ENCODE measurements at regions not wholly inside any gene's neighbourhood (a gene's known extent, or its start where the extent isn't known, plus 50 kb on each side); places are given as distances from the start of the nearest gene placed in this dataset.

- 49 to 59% methylated on average over 2 of the region's 2 CpGs for WGBS, 2 donors
- intact Hi-C loops (cut with DNase I; ENCODE audit: low total_unique reads), result no loop called here
Measured at GRCh38 chr3:154729741-154730140, 299.8 kb upstream of the GPR149 start.

DNA sequence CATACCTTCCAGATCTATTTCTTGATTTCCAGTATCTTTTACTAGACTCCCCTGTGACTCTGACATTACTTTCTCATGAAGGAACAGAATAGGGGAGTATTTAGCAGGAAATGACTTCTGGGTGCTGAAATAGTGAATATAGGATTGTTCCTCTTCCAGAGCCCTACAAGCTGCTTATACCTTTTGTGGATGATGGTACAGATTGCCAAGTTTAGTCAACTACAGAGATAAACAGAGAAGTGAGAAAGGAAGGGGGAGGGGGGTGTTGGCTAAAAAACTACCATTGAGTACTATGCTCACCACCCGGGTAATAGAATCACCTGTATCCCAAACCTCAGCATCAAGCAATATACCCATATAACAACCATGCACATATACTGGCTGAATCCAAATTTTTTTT, 298.3 kb upstream of the GPR149 start:
- no peak for DNase-seq (ENCODE audit: low spot score in 2 of 2)
- WGBS, 2 donors, result 89 to 92% methylated on average over 1 of the region's 1 CpG
- no peak for TF ChIP-seq POLR2A (IDR thresholded peaks at IDR 0.05)
- TF ChIP-seq, protein P1, sequence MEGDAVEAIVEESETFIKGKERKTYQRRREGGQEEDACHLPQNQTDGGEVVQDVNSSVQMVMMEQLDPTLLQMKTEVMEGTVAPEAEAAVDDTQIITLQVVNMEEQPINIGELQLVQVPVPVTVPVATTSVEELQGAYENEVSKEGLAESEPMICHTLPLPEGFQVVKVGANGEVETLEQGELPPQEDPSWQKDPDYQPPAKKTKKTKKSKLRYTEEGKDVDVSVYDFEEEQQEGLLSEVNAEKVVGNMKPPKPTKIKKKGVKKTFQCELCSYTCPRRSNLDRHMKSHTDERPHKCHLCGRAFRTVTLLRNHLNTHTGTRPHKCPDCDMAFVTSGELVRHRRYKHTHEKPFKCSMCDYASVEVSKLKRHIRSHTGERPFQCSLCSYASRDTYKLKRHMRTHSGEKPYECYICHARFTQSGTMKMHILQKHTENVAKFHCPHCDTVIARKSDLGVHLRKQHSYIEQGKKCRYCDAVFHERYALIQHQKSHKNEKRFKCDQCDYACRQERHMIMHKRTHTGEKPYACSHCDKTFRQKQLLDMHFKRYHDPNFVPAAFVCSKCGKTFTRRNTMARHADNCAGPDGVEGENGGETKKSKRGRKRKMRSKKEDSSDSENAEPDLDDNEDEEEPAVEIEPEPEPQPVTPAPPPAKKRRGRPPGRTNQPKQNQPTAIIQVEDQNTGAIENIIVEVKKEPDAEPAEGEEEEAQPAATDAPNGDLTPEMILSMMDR (IDR thresholded peaks at IDR 0.05), result no peak
- intact Hi-C loops (cut with DNase I; ENCODE audit: low total_unique reads), result no loop called here
- H3K4me3 ChIP-seq (ENCODE audit: low read depth, poor library complexity, severe bottlenecking), result no peak overlapping the region

More at GRCh38 chr3:154729741-154730140, 299.8 kb upstream of the GPR149 start:
- no peak for DNase-seq (ENCODE audit: low spot score in 2 of 2)
- no peak for TF ChIP-seq POLR2A (IDR thresholded peaks at IDR 0.05)
- TF ChIP-seq, protein P1 (IDR thresholded peaks at IDR 0.05), result no peak
- no peak overlapping the region for H3K4me3 ChIP-seq (ENCODE audit: low read depth, poor library complexity, severe bottlenecking)

GRCh38 chr3:154720921-154721320, 290.9 kb upstream of the GPR149 start:
- no peak for TF ChIP-seq POLR2A (IDR thresholded peaks at IDR 0.05)
- TF ChIP-seq, protein P1 (IDR thresholded peaks at IDR 0.05), result no peak
- intact Hi-C loops (cut with DNase I; ENCODE audit: low total_unique reads), result no loop called here
- H3K4me3 ChIP-seq (ENCODE audit: low read depth, poor library complexity, severe bottlenecking), result no peak overlapping the region
- DNase-seq (ENCODE audit: low spot score in 2 of 2), result no peak
- WGBS, 2 donors, result 83 to 85% methylated on average over 1 of the region's 1 CpG

DNA sequence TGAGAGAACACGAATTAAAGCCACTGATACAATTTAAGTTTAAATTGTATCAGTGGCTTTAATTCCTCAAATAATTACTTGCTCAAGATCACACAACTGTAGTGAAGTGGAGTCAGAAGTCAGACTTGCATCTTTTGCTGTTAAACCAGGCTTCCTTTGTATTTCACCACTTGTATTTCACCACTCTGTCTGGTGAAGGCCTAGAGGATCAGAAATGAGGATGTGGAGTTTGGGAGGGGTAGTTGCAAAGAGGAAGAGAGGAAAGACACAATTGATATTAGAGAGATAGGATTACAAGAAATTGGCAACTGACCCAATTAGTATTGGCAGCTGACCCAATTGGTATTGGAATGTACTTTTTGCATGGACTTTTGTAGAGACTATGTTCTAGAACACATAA, 288.1 kb upstream of the GPR149 start:
- TF ChIP-seq, protein P1 (IDR thresholded peaks at IDR 0.05), result no peak
- no peak for TF ChIP-seq POLR2A (IDR thresholded peaks at IDR 0.05)
- intact Hi-C loops (cut with DNase I; ENCODE audit: low total_unique reads), result no loop called here
- DNase-seq (ENCODE audit: low spot score in 2 of 2), result no peak
- 66 to 84% methylated on average over 1 of the region's 1 CpG for WGBS, 2 donors
- no peak overlapping the region for H3K4me3 ChIP-seq (ENCODE audit: low read depth, poor library complexity, severe bottlenecking)

- TF ChIP-seq, protein P1 (IDR thresholded peaks at IDR 0.05), result no peak
- no peak for TF ChIP-seq POLR2A (IDR thresholded peaks at IDR 0.05)
- intact Hi-C loops (cut with DNase I; ENCODE audit: low total_unique reads), result no loop called here
- H3K4me3 ChIP-seq (ENCODE audit: low read depth, poor library complexity, severe bottlenecking), result no peak overlapping the region
- DNase-seq (ENCODE audit: low spot score in 2 of 2), result no peak
- 69 to 77% methylated on average over 3 of the region's 3 CpGs for WGBS, 2 donors
Measured at GRCh38 chr3:154716170-154716569, 286.2 kb upstream of the GPR149 start.

DNA sequence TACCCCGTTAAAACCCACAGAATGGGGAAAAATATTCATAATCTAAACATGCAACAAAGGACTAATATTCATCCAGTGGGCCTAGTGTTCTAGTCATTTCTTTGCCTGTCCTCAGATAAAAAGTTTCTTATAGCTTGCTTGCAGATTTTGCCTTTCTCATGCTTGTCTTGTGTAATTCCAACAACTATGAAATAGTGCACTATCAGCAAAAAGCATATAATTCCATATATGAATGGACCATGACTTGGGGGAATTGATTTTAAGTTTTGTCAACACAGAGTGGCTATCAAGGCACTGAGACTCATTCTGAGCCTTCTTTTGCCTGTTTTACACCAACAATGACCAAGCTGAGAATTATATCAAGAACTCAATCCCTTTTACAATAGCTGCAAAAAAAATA, 278.6 kb upstream of the GPR149 start:
- WGBS, 2 donors, result 85 to 94% methylated on average over 1 of the region's 1 CpG
- no peak overlapping the region for H3K4me3 ChIP-seq (ENCODE audit: low read depth, poor library complexity, severe bottlenecking)
- intact Hi-C loops (cut with DNase I; ENCODE audit: low total_unique reads), result no loop called here
- TF ChIP-seq, protein P1 (IDR thresholded peaks at IDR 0.05), result no peak
- no peak for TF ChIP-seq POLR2A (IDR thresholded peaks at IDR 0.05)
- no peak for DNase-seq (ENCODE audit: low spot score in 2 of 2)

Measured in lower leg skin (tissue), 4 donors.